H1 (cell line): ENCODE measurements at regions not wholly inside any gene's neighbourhood (a gene's known extent, or its start where the extent isn't known, plus 50 kb on each side); places are given as distances from the start of the nearest gene placed in this dataset.

Experiments used
- BCL11A ChIP-seq, 2 experiments: IDR thresholded peaks; one replicate each; pipeline ENCODE4 v1.6.1; 2011; ENCODE audit warnings: low read depth in 2 of 2, low read length in 2 of 2, mild to moderate bottlenecking in 2 of 2
- CEBPB ChIP-seq: IDR thresholded peaks from 2 replicates; pipeline ENCODE4 v1.6.1; 2012; ENCODE audit warnings: low read depth, low read length
- HDAC2 ChIP-seq, 2 experiments: fragments of 300-600 bp in 1 of 2; sonication (generic) in 1 of 2; IDR thresholded peaks; 2 replicates each; pipeline ENCODE4 v1.6.1; 2011 to 2012; ENCODE audit warnings: low read depth in 2 of 2, low read length in 2 of 2, mild to moderate bottlenecking in 2 of 2, moderate library complexity in 2 of 2, borderline replicate concordance in 1 of 2, inconsistent platforms in 1 of 2
- KDM1A ChIP-seq: fragments of 200-600, 300-600 bp; sonication (generic); IDR thresholded peaks from 2 replicates; pipeline ENCODE4 v1.7.1; 2016; ENCODE audit warnings: mild to moderate bottlenecking, low read length, borderline replicate concordance
- RAD21 ChIP-seq, 2 experiments: IDR thresholded peaks in 1 of 2; conservative IDR thresholded peaks in 1 of 2; 2 replicates each; pipeline ENCODE4 v1.6.1; 2011; ENCODE audit warnings: low read depth in 2 of 2, low read length in 2 of 2, improper control_type of control experiment in 1 of 2, inconsistent platforms in 1 of 2, mild to moderate bottlenecking in 1 of 2, moderate library complexity in 1 of 2

- TF ChIP-seq CEBPB (no peak), KDM1A (no peak), BCL11A (IDR thresholded peaks at IDR 0.05; ENCODE audit: low read depth in 2 of 2, low read length in 2 of 2) (no peak), HDAC2 (IDR thresholded peaks at IDR 0.05; ENCODE audit: borderline replicate concordance in 1 of 2, low read depth in 2 of 2, low read length in 2 of 2) (no peak), RAD21 (IDR thresholded peaks at IDR 0.05 in 1 of 2, conservative IDR thresholded peaks at IDR 0.05 in 1 of 2; ENCODE audit: low read depth in 2 of 2, low read length in 2 of 2) (no peak)
These were observed 179.2 kb downstream of the TTC32 start (continued) for GRCh38 chr2:19722531-19722971.
